ENCODE measurements at regions not wholly inside any gene's neighbourhood (a gene's known extent, or its start where the extent isn't known, plus 50 kb on each side); places are given as distances from the start of the nearest gene placed in this dataset.

GRCh38 chr20:57970856-57971255 lies 257.6 kb downstream of the ANKRD60 start:
- no peak for DNase-seq
- Mint-ChIP-seq H3K4me1 (peaks cover 18% of the 10 kb centered on the region), H3K9me3 (peaks cover 4% of the 10 kb centered on the region), H3K27ac (no peak overlapping the region), H3K36me3 (ENCODE audit: low read depth) (no peaks in the 10 kb centered on the region), H3K27me3 (ENCODE audit: low read depth, poor library complexity) (peaks cover 24% of the 10 kb centered on the region), H3K4me3 (no peak overlapping the region)
- TF ChIP-seq CTCF (IDR thresholded peaks at IDR 0.05) = no peak

- no peak for DNase-seq
- no peak overlapping the region for H3K27ac Mint-ChIP-seq
- H3K4me1 Mint-ChIP-seq = peaks cover 18% of the 10 kb centered on the region
- TF ChIP-seq CTCF (IDR thresholded peaks at IDR 0.05) = no peak
- no peaks in the 10 kb centered on the region for H3K36me3 Mint-ChIP-seq (ENCODE audit: low read depth)
- peaks cover 4% of the 10 kb centered on the region for H3K9me3 Mint-ChIP-seq
- H3K27me3 Mint-ChIP-seq (ENCODE audit: low read depth, poor library complexity) = peaks cover 26% of the 10 kb centered on the region
- H3K4me3 Mint-ChIP-seq = no peak overlapping the region
Observed at GRCh38 chr20:57970116-57970515, 258.3 kb downstream of the ANKRD60 start.

DNA sequence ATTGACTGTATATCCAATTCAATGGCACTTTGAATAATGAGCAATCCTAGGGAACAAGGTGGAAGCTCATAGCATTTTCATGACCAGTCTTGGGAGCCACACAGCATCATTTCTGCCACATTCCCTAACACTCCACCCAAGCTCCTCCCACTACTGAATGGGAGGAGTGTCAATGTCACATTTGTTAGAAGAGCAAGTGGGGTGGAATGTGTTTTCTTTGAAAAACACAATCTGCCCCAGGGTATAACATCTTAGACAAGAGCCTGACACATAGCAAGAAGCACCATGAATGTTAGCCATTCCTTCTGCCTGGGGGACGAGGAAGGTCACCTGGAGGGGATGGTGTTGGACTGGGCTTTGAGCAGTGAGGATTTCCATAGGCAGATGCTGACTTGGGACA lies 258.3 kb upstream of the PMEPA1 start:
- H3K36me3 Mint-ChIP-seq (ENCODE audit: low read depth) = no peaks in the 10 kb centered on the region
- peaks cover 28% of the 10 kb centered on the region for H3K4me1 Mint-ChIP-seq
- H3K27me3 Mint-ChIP-seq (ENCODE audit: low read depth, poor library complexity) = peaks cover 21% of the 10 kb centered on the region
- DNase-seq = no peak
- H3K9me3 Mint-ChIP-seq = peaks cover 4% of the 10 kb centered on the region
- H3K27ac Mint-ChIP-seq = peak overlapping the region; percentile 55
- H3K4me3 Mint-ChIP-seq = no peak overlapping the region
- TF ChIP-seq CTCF (IDR thresholded peaks at IDR 0.05) = no peak

DNA sequence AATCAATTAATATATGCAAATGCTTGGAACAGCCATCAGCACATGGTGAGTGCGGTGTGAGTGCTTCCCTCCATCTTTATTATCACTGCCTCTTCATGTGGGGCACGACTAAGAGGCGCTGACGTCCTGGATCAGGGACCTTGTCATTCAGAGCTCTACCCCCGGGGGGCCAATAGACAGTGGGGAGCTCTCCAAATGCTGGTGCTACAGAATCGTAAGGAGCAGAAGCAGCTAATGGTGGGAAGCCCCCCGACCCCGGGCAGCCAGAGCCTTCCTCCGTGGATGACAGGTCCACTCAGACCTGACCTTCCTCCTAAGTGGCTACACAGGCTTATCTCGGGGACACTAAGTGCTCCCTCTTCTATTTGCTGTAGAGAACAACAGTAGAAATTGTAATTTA lies 257.5 kb upstream of the PMEPA1 start:
- no peak for DNase-seq

DNA sequence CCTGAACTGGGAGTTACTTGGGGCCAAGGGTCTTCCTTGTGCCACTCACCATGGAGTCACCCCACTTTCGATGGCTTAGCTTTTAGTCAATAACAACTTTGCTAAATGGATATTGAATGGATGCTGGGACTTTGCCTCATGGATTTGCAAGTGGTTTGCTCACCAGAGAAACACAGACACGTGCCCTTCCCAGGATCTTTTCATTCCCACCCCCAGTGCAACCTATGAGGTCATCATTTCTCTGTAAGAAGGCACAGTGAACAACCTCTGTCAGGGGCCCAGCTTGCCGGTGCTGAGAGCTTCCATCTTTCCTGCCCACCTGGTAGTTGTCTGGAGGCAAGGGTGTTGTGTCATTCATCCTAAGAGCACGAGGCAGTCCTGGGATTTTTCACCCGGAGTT lies 256.8 kb upstream of the PMEPA1 start:
- no peak for DNase-seq
- Mint-ChIP-seq H3K9me3 (peaks cover 4% of the 10 kb centered on the region), H3K4me1 (peaks cover 37% of the 10 kb centered on the region), H3K36me3 (ENCODE audit: low read depth) (no peaks in the 10 kb centered on the region), H3K4me3 (no peak overlapping the region), H3K27ac (no peak overlapping the region), H3K27me3 (ENCODE audit: low read depth, poor library complexity) (peaks cover 24% of the 10 kb centered on the region)
- no peak for TF ChIP-seq CTCF (IDR thresholded peaks at IDR 0.05)

More for the DNA sequence above, 257.5 kb upstream of the PMEPA1 start:
- Mint-ChIP-seq H3K4me3 (no peak overlapping the region), H3K27ac (no peak overlapping the region), H3K9me3 (peaks cover 4% of the 10 kb centered on the region), H3K27me3 (ENCODE audit: low read depth, poor library complexity) (peaks cover 23% of the 10 kb centered on the region), H3K4me1 (peaks cover 36% of the 10 kb centered on the region), H3K36me3 (ENCODE audit: low read depth) (no peaks in the 10 kb centered on the region)
- no peak for TF ChIP-seq CTCF (IDR thresholded peaks at IDR 0.05)

DNA sequence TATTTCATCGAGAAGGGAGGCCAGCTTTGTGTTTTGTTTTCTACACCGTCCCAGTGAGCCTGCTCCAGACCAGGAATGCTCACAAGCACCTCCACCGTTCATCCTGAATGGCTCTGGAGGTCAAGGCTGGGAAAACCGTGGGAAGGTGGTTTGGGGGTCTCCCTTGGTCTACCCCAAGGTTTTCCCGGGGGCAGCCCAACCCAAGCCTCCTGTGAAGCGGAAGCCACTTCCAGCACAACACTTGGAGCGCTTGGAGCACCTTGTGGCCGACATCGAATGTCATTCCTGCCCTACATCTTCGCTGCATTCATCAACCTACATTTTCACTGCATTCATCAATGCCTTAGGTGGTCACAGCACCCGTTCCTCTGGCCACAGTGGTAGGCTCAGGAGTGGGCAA lies 255.6 kb upstream of the PMEPA1 start:
- no peak for DNase-seq
- Mint-ChIP-seq H3K27me3 (ENCODE audit: low read depth, poor library complexity) (peaks cover 24% of the 10 kb centered on the region), H3K9me3 (no peaks in the 10 kb centered on the region), H3K4me1 (peaks cover 47% of the 10 kb centered on the region), H3K4me3 (no peak overlapping the region), H3K27ac (no peak overlapping the region), H3K36me3 (ENCODE audit: low read depth) (no peaks in the 10 kb centered on the region)
- no peak for TF ChIP-seq CTCF (IDR thresholded peaks at IDR 0.05)
